Dedifferentiated amniotic fluid mesenchymal stem cell (primary cell): ENCODE measurements at regions not wholly inside any gene's neighbourhood (a gene's known extent, or its start where the extent isn't known, plus 50 kb on each side); places are given as distances from the start of the nearest gene placed in this dataset.

Experiments used
- DNase-seq: peaks from one replicate; pipeline ENCODE4 v3.0.0-alpha.2; 2016; ENCODE audit errors: extremely low spot score

DNA sequence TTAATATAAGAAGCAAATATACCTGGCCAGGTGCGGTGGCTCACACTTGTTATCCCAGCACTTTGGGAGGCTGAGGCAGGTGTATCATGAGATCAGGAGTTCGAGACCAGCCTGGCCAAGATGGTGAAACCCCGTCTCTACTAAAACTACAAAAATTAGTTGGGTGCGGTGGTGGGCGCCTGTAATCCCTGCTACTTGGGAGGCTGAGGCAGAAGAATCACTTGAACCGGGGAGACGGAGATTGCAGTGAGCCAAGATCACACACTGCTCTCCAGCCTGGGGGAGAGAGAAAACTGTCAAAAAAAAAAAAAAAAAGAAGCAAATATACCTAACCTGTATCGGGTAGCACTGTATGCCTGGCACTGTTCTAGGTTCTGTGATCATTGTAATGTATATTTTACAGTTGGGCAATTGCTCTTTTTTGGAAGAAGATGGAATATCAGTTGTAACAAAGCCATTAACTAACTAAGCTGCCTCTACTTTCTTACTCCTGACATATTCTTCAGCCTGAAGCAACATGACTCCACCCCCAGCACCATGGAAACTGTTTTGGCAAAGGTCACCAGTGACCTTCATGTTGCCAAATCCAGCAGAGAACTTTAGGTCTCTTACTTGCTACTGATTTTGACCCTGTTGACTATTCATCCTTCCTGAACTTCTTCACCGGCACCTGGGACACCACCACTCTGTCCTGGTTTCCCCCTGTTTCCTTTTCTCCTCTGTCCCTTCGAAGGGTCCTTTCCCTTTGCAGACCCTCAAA lies 203.8 kb downstream of the RPLP1 start:
- no peak for DNase-seq

DNA sequence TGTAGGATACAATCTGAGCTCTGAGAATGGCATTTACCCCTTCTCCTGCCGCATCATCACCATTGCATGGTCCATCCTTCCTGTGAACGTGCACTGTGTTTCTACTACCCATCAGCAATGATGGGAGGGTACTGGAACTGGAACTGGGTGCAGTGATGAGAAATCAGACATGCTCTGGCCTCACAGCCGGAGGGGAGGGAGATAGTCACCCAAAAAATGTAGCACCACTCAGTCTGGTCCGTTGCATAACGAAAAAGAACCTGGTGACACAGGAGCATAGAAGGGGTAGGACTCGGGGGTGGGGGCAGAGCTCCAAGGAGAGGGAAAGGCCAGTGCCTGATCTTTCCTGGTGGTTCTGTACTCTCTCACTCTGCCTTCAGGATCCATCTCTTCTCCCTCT lies 205.0 kb downstream of the RPLP1 start:
- no peak for DNase-seq

DNA sequence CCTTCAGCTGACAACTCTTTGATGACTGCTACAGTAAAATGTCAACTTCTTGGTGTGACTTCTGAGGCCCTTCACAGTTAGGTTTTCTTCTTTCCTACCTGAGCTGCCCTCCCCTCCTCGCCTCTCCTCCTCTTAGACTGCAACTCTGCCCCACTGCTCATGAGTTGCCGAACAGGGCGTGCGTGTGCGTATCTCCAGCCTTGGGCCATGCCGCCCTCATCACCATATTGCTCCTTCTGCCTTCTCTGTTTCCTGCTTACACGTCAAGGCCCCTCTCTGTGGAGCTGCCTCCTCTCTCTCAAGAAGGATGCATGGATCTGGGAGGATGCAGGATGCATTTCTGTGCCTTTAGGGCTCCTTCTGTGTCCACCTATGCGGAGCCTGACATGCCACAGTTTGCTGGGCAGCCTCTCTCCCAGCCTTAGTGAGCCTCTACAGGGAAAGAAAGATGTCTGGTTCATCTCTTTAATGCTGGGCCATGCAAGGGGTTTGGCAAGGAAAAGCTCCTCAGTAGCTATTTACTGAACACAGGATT lies 205.9 kb downstream of the RPLP1 start:
- no peak for DNase-seq

DNA sequence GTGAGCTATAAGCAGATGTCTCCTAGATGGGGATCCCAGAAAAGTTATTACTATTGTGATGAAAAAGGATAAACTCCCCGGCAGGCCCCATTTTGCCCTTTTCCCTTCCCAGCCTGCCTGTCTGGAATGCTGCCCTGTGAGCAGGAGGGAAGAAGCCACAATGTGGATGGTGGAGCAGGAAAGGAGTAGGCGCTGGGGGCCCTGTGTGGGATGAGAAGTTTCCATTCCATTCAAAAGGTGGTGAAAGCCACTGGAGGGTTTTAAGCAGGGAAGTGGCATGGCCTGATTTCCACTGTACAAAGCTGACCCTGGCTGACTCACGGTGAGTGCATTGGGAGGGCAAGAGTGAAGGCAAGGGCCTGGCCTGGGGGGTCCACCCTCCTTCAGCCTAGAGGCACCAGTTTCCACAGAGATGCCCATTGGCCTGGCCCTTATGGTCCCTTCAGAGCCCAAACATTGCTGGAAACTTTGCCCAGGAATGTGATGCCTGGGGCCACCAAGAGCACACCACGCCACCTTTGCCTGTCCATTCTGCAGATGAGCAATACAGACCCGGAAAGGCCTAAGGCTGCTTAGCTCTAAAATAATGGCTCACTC lies 206.9 kb downstream of the RPLP1 start:
- no peak for DNase-seq

DNA sequence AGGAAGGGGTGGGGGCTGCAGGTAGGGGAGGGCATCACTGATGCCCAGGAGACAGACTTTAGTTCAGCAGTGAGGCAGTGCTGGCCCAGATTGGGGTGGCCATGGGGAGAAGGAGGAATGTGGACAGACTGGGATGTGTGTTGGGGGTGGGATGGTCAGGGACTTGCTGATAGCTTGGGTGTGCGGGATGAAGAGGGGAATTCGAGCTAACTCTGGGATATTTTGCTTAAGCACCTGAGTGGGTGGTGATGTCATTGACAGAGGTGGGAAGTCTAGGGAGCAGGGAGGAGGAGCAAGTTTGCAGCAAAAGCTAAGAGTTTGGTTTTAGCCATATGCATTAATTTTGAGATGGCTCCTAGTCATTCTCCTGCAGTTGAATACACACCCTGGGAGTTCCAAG lies 207.5 kb downstream of the RPLP1 start:
- DNase-seq: no peak

DNA sequence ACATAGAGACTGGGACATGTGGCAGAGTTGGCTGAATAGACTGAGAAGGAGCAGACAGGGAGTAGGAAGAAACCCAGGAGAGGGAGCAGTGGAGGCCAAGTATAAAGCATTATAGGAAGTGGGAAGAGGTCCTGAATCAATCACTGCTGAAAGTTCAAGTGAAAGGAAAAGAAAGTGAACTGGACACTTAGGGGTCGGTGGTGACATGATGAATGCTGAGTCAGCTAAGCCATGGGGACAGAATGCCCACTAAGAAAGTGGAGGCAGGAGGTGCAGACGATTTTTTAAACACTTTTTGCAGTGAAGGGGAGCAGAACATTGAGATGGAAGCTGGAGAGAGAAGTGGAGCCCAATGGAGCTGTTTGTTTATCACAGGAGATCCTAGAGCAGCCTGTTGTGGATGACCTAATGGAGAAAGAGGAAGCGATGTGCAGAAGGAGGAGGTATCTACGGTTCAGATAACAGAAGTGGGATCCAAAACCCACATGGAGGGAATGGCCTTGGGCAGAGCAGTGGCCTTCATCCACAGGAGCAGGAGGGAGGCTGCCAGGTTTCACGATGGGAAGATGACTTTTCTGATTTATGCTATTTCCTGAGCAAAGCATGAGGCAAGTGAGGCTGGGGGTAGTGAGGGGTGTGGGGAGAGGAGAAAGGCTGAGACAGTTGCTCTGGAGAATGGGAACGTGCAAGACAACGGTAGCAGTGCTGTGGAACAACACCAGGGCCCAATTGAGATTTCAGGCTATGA lies 208.2 kb downstream of the RPLP1 start:
- no peak for DNase-seq

DNA sequence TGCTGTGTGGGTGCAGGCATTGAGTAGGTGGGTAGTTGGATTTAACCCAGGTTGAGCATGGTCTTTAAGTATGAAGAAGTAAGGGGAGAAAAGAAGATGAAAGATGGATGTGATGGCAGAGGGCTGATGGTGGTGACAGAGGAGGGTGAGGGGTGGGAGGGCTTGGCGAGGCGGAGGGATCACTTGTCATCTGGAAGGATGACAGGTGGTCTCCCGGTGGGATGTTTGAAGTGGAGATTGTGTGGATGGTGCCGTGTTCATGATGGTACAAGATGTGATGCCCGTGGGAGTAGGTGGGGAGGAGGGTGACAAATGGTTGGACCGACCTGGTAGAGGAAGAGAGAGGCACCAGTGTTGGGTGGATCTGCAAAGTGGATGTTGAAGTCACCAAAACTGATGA lies 208.8 kb downstream of the RPLP1 start:
- no peak for DNase-seq

DNA sequence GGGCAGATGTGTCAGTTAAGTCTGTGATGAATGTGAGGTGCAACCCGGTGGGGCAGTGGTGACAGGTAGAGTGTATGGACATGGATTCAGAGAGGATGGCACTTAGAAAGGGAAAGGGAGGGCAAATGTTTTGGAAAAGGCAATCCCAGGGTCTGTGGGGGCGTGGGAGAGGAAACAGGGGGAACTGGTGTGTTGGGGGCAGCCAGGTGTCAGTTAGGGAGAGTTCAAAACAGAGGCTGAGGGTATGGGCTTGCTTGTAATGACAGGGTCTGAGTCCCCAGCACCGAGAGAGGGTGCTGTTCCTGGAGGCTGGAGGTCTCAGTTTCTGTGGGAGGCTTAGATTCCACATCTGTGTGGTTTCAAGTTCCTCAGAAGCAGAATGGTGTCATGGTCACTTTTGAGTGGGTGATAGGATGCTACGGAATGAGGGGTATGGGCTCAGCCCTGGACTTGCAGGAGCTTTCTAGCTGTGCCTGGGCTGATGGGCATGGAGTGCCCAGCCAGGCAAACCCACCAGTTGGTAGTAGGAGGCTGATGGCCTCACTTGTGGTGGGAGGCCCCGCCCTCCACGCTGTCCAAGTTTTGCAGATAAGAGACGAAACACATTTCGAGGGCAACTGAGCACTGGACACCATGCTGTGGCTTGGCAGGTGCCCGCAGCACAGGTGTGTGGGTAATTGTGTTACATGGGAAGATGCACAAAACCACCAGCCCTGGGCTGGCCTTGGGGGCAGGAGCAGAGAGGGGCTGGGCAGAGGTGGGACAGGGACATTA lies 209.4 kb downstream of the RPLP1 start:
- no peak for DNase-seq

DNA sequence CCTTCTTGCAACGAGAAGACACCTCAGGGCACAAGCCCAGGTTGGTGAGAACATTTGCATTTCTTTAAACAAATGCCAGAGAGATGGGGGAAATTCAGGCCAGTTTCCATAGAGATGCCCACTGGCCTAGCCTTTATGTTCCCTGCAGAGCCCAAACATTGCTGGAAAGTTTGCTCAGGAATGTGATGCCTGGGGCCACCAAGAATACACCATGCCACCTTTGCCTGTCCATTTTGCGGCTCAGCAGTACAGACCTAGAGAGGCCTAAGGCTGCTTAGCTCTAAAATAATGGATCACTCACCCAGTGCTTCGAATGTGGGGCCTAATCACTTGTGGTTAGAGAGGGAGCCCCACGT lies 210.0 kb downstream of the RPLP1 start:
- DNase-seq: no peak

DNA sequence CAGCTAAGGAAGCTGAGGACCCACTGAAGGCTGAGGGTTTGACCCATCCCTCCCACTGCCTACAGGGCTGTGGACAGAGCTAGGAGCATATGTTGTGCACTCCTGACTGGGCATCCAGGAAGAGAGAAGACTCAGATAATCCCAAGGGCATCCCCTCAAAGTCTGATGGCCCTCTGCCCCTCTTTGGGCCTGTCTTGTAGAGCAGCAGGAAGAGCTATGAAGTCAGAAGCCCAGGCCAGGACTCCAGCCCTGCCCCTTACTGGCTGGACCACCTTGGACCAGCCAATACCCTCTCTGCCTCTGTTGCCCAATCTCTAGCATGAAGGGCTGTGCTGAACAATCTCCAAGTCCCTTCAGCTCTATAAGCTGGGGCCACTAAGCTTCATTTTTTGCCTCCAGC lies 210.8 kb downstream of the RPLP1 start:
- no peak for DNase-seq

DNA sequence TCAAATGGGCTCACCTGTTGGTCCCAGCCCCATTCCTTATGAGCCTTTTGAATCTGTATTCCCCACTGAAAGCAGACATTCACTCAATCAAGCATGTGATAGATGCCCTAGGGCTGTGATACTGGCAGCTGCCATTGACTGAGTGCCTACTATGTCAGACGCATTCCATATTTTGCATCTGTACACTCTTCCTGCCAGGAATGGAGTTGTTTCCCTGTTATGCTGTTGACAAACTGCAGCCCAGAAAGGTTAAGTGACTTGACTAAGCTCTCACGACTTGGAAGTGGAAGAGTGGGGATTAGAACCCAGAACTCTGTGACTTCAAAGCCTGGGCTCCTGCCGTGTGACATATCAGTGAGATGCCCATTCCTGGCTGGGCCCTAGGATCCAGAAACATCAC lies 211.4 kb downstream of the RPLP1 start:
- DNase-seq: no peak

DNA sequence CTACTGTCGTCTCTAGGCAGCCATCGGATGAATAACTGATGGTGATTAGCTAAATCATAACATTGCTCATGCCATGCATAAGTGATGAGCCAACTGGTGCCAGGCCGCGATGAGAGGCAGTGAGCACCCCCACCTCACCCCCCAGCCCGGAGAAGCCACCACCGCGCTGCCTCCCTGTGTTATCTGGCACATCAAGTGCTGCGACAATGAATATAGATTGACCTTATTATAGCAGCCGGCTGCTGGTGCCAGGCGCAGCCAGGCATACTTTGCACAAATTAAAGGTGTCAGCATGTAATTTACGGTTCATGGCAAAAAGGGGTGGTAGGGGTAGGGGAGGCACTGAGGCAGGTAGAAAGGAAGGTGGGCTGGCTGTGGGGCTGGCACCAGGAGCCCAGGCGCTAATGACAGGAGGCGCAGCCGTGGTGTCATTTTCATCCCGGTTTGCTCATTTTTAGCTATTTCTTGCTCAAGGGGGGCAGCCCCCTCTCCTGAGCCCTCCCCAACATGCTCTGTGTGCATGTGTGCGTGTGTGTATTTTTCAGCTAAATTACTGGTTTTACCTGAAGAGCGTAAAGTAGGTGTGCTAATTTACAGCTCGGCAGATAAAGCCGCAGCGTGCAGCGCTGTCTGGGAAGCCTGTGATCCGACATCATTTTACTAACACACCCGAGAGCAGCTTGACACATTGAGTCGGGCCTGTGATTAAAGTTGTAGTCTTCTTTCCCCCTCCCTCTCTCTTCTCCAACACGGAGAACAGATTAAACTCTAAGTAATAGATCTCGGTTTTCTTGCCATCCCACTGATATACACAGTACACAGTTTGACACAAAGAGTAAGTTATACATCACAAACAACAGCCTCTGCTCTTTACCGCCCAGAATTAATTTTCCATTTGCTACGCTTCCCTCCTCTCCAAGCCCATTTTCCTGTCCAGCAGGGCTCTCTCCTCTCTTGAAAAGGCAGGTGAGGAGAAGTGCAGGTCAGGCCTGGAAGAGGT lies 212.3 kb downstream of the RPLP1 start:
- no peak for DNase-seq

DNA sequence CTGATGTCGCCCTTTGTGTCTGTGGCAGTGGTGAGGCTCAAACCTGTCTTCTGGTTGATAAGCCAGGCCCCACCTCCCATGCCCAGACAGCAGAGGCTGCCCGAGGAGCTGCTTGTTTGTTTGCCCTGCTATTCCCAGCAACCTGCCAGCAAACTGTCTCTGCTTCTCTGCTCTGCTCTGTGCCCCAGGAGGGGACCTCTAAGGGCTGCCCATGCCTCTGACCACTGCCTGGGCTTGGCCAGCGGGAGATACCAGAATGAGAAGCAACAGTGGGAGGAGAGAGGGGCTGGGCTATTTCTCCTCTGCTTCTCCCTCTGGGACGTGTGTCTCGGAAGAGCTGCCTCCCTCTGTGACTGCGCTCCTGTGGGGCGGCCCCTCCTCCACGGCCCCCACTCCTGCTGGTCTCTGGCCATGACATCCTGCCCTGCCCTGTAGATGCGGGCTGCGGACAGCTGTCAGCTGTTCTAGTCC lies 213.1 kb downstream of the RPLP1 start:
- no peak for DNase-seq

DNA sequence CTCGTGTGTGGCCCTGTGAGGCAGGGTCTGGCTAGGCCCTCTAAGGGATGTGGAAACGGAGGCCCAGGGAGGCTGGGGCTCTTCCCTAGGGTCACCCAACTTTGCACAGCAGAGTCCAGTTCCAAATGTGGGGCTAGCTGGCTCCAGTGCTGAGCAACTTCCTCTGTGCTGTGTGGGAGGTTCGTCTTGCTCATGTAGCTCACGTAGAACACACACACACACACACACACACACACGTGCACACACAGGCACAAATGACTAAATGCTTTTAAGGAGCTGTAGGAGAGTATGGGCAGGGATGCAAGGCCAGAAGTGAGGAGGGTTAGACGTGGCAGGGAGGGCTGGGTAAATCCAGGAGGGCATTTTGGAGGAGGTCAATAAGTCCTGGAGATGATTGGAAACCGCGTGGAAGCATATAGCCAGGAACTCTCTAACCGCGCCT lies 213.8 kb downstream of the RPLP1 start:
- DNase-seq: no peak

DNA sequence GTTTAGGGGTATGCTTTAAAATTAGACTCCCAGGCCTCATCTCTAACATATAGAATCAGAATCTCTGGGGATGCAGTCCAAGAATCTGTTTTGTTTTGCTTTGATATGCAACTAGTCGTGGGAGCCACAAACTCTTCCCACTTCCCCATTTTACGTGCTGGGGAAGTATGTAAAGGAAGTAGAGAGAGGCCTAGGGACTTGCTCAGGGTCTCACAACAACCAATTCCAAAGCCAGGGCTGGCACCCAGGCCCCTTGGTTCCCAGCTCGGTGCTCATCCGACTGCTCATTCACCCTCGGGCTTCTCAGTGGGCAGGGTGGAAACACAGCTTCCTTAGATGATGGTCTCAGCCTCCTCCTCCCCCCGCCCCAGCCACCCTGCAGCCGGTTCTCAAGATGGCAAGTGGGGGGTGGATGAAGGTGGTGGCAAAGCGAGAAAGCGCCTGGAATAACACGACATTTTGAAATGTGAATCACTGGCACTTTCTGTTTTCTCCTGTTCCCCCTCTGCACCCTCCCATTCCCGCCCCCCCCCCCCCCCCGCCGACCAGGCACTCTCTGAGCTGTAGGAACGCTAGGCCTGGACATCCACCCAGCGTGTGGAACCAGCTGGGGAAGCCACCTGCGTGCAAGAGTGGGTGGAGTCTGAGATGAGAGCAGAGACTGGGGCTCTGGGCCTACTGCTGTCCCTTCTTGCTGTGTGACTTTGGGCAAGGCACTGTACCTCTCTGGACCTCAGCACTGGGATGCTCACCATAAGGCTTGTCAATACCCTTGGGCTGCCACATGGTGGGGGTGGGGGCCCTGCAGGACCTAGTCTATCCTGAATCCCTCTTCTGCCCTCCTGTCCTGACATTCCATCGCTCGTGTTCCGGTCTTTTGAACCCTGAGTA lies 214.5 kb downstream of the RPLP1 start:
- DNase-seq: no peak

DNA sequence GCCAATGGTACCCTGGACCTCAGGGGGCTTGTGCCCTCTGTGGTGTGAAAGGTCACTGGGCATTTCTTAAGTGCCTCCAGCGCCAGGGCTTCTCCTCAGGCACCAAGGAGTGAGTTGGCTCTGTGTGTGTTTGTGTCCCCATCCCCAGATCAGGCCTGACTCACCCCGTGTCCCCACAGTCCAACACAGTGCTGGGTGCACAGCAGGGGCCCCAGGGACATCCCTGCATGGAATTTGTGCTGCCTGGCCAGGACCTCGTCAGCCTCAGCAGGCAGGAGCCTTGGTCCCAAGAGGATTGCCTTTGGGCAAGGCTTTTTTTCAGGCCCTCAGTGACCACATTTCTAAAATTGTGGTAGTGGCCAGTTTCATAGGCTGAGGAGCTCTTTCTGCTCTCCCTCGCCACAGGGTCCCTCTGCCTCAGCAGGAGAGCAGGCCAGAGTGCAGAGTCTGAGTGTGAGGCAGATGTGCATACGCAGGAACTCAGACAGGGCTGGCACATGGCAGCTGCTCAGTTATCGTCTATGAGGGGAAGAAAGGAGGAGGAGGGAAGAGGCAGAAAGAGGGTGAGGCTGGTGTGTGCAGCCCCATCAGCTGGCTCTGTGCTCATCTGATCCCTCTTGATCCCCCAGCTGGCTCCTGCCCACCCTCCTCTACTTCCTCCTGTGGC lies 215.6 kb downstream of the RPLP1 start:
- DNase-seq: no peak

DNA sequence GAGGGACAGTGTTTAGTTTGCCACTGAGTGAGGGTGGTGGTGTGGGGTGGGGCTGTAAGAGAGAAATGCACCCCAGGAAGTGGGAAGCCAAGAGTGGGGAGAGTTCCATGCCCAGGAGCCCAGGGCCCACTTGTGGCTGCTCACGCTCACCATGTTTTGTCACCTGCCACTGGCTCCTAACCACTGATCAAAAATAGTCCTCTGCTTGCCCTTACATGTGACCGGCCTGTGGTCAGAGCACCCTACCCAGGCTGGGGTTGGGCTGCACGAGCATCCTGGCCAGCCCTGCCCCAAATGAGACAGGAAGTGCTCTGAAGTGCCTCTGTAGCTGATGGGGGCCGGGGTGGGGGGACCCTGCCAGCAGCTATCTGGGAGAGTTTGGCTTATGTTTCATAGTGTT lies 216.3 kb downstream of the RPLP1 start:
- DNase-seq: no peak

DNA sequence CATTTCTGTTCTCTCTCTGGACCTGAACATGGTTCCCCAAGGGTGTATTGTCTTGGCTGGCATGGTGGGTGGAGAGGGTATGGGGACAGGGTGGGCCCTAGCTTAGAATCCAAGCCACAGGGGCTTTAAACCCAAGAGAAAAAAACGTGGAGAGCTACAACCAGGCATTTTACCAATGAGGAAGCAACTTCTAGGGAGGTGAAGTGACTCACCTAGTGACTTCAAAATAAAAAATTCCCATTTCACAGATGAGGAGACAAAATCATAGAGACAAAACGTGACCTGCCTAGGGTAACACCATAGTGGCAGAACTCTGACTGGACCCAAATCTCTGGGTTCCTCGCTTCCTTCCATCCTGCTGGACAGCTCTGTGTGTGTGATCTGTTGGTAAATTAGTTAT lies 216.8 kb downstream of the RPLP1 start:
- no peak for DNase-seq

DNA sequence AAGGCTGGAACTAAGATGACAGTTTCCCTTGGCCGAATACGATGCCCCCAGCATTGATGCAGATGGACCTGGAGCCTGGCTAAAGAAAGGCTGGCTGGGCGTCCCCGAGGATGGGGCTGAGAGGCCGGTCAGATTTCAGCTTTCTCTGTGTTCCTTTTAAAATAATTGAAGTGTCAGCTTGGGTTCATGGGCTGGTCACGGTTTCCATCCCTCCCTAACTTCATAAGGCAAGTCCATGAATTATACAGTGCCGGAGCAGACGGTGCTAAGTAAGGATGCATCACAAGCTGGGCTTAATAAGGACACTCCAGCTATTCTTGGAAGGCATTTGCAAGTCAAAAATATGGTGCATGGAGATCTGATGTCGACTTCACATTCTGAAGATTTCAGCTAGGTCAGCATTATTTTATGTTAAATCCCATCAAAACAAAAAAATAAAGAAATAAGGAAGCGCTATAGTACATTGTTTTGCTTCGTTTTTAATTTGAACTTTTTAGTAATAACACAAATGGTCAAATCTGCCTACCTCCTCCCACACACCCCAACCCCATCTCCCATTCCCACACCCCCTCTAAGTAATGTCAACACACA lies 220.8 kb downstream of the RPLP1 start:
- no peak for DNase-seq
